ENCODE measurements at regions not wholly inside any gene's neighbourhood (a gene's known extent, or its start where the extent isn't known, plus 50 kb on each side); places are given as distances from the start of the nearest gene placed in this dataset.

GRCh38 chr16:65469116-65469515, 347.3 kb upstream of the CDH11 start:
- Histone ChIP-seq H3K9me3 (no peaks in the 10 kb centered on the region), H3K4me1 (no peaks in the 10 kb centered on the region), H3K4me3 (no peak overlapping the region), H3K27ac (no peak overlapping the region), H3K36me3 (no peaks in the 10 kb centered on the region), H3K27me3 (peaks cover 0 to 9% (median 0%) of the 10 kb centered on the region in 7 donors)
- intact Hi-C loops (cut with DNase I): no loop called here
- DNase-seq (no peak), ATAC-seq (no peak)
- 81 to 83% methylated on average over 2 of the region's 2 CpGs for WGBS, 2 donors
- no peak for TF ChIP-seq CTCF (IDR thresholded peaks at IDR 0.05)

DNA sequence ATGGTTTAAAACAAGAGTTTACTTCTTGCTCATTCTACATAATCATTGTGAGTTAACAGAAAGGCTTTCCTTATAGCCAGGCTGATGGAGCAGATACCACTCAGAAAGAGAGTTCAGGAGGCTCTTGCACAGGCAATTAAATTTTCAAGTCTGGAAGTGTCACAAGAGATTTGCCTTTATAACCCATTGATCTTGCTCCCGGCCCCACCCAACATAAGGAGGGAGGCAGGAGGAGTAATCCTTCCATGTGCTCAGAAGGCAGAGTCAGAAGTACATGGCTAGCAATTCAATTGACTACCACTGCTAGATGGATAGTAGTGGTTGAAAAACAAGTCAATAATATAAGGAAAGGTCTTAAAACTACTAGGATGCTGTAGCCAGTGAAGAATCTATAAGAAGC, 346.3 kb upstream of the CDH11 start:
- Histone ChIP-seq H3K27me3 (peaks cover 0 to 9% (median 0%) of the 10 kb centered on the region in 7 donors), H3K36me3 (no peaks in the 10 kb centered on the region), H3K4me1 (no peaks in the 10 kb centered on the region), H3K27ac (no peak overlapping the region), H3K4me3 (no peak overlapping the region), H3K9me3 (no peaks in the 10 kb centered on the region)
- intact Hi-C loops (cut with DNase I): no loop called here
- TF ChIP-seq CTCF (IDR thresholded peaks at IDR 0.05): no peak
- DNase-seq: no peak
- WGBS, 2 donors: 88 to 96% methylated on average over 1 of the region's 1 CpG
- ATAC-seq: no peak

DNA sequence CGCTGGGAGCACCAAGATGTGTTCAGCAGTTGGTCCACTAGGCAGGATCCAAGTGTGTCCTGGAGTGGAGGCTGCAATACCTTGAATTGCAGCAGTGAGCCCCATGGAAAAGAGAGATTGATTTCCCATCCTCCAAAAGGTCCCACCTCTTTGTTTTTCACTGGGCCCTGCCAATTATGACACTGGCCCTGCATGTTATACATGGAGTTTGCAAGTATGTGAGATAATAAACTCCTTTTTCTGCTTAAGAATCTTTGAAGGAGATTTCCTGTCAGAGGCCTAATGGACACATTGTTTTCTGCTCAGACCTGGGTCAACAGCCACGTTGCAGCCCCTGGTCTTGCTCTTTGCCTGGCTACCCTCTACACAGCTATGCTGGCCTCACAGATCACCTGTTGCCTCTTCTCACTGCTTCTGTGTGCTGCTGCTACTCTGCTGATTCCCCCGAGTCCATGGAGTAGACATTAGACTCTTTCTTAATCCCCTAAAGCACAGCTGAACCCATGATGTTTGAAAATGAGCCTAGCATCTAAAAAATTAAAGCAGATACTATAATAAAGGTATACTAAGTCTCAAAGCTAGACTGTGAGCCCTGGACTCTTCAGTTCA, 341.9 kb upstream of the CDH11 start:
- Histone ChIP-seq H3K4me1 (no peaks in the 10 kb centered on the region), H3K9me3 (no peaks in the 10 kb centered on the region), H3K27me3 (peaks cover 0 to 7% (median 0%) of the 10 kb centered on the region in 7 donors), H3K27ac (no peak overlapping the region), H3K36me3 (no peaks in the 10 kb centered on the region), H3K4me3 (no peak overlapping the region)
- intact Hi-C loops (cut with DNase I): no loop called here
- no peak for TF ChIP-seq CTCF (IDR thresholded peaks at IDR 0.05)
- no peak for DNase-seq
- 74 to 81% methylated on average over 3 of the region's 3 CpGs for WGBS, 2 donors
- no peak for ATAC-seq

- intact Hi-C loops (cut with DNase I): no loop called here
- no peaks in the 10 kb centered on the region for H3K4me1 ChIP-seq
- no peak for TF ChIP-seq CTCF (IDR thresholded peaks at IDR 0.05)
- no peak for ATAC-seq
- no peak overlapping the region for H3K27ac ChIP-seq
- no peak for DNase-seq
- H3K27me3 ChIP-seq: peaks cover 0 to 7% (median 0%) of the 10 kb centered on the region in 7 donors
- H3K4me3 ChIP-seq: no peak overlapping the region
- H3K36me3 ChIP-seq: no peaks in the 10 kb centered on the region
- 67 to 88% methylated on average over 2 of the region's 2 CpGs for WGBS, 2 donors
- H3K9me3 ChIP-seq: no peaks in the 10 kb centered on the region
Observed at GRCh38 chr16:65457084-65457483, 335.2 kb upstream of the CDH11 start.
